HG02884 (cell line): ENCODE measurements at regions not wholly inside any gene's neighbourhood (a gene's known extent, or its start where the extent isn't known, plus 50 kb on each side); places are given as distances from the start of the nearest gene placed in this dataset.

ENCODE experiments used
- ATAC-seq: cut with Tn5 transposase; IDR thresholded peaks from one replicate; pipeline ENCODE4 v1.9.1; 2021; ENCODE audit warnings: mild to moderate bottlenecking, moderate library complexity; ENCODE audit not compliant: unreplicated experiment

- ATAC-seq, result no peak
Measured at GRCh38 chr6:14722001-14722562, 523.8 kb upstream of the JARID2 start.

DNA sequence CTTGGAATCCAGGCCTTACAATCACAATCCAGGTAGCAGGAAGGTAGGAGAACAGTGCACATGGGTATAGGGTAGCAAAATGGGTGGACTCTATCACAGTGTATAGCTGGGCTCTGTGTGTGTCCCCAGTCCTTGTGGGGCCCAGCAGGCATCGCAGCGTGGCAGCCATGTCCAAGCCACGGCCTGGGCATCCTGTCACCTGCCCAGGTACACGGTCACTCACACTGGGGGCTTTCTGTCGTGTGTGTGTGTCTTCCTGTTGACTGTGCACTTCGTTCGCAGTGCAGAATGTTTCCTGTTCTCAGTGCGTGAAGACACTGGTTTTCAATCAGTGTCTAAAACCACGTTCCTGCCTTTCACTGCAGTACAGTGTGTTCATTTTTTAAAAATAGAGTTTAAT is 523.2 kb upstream of the JARID2 start:
- no peak for ATAC-seq

- ATAC-seq, result no peak
Measured at GRCh38 chr6:14723535-14724086, 522.3 kb upstream of the JARID2 start.

GRCh38 chr6:14724549-14724948 is 521.3 kb upstream of the JARID2 start:
- no peak for ATAC-seq

- no peak for ATAC-seq
Measured at GRCh38 chr6:14726816-14727493, 518.9 kb upstream of the JARID2 start.

DNA sequence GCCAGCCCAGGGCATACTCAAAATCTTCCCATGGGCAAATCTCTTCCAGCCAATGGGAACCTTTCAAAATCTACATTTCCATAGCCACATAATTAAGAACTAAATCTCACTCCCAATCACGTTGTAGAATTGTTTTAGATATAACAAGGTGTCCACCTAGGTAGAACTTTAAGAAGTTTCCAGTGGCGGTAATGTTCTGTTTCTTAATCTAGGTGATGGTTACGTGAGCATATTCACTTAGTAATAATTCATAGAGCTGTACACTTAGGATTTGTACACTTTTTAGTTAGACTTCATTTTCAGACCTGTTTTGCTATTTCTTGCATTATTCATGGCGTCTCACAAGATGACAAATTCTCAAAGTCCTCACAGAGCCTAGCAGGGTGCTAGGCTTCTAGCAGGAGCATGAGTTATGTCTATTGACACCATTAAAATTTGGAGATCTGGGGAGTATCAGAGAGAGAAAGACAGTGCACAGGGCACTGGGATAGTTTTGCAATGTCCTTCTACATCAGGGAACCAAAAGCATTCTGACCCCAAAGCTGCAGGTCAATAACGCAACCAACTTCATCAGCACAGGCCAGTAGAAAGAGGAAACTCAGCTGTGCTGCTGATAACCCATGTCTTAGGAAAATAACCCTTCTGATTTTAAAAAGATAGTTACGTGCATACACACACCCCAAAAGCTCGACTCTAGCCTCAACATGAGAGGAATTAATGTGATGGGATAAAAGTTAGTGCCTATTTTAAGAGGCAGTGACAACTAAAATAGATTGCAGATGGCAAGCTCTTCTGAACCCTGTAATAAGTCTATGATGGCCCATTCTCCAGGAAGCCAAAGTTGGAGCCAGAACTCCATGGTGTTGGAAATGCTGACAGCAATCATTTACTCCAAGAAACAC is 518.1 kb upstream of the JARID2 start:
- no peak for ATAC-seq

GRCh38 chr6:14728396-14729024 is 517.4 kb upstream of the JARID2 start:
- no peak for ATAC-seq

DNA sequence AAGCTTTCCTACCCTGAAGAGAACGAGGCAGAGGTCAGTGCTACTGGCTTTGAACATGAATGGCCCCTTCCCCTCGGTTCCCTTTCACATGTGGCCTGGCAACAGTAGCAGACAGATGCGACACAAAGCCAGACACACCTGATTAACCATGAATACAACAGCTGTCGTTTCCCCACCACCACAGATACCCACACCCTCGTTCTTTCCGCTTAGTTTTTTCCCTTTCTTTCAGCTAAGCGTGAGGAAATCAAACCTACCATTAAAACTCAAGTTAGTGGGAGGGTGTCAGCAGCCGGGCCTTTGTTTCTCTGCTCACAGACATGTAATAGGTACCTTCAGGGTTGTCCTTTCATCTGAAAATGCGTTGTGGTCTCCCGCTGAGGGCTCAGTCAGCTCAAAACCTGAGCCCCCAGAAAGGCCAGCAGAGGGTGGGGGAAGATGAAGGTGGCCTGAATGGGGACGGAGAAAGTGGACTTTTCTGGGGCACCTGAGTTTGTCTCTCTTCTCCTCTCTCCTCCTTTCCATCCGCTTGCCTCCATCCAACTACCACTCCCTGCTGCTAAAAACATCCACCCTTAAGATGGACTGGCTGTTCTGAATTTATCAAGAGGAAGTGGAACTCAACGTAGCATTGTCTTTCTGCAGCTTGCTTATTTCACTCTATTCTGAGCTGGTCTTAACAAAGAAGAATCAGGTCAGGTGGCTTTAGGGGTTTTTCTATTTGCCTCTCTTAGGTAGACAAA is 516.6 kb upstream of the JARID2 start:
- ATAC-seq, result peak; percentile 50

- no peak for ATAC-seq
Measured at GRCh38 chr6:14730654-14731053, 515.2 kb upstream of the JARID2 start.

- ATAC-seq, result no peak
Measured at GRCh38 chr6:14731611-14732010, 514.3 kb upstream of the JARID2 start.

DNA sequence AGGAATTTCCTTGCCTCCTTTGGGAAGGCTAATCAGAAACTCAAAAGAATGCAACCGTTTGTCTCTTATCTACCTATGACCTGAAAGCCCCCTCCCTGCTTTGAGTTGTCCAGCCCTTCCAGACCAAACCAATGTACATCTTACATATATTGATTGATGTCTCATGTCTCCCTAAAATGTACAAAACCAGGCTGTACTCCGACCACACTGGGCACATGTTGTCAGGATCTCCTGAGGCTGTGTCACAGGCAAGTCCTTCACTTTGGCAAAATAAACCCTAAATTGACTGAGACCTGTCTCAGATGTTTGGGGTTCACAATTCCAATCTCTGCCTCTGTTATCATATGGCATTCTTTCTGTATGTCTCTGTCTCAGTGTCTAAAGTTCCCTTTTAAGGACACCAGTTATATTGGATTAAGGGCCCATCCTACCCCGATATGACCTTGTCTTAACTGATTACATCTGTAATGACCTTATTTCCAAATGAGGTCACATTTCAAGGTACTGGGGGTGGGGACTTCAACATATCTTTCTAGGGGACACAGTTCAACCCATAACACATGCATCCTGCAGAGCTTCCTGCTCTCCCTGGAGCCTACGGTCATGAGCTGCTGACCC is 513.5 kb upstream of the JARID2 start:
- no peak for ATAC-seq

GRCh38 chr6:14732844-14733757 is 512.8 kb upstream of the JARID2 start:
- ATAC-seq, result no peak

- ATAC-seq, result no peak
Measured at GRCh38 chr6:14734052-14734415, 511.8 kb upstream of the JARID2 start.

DNA sequence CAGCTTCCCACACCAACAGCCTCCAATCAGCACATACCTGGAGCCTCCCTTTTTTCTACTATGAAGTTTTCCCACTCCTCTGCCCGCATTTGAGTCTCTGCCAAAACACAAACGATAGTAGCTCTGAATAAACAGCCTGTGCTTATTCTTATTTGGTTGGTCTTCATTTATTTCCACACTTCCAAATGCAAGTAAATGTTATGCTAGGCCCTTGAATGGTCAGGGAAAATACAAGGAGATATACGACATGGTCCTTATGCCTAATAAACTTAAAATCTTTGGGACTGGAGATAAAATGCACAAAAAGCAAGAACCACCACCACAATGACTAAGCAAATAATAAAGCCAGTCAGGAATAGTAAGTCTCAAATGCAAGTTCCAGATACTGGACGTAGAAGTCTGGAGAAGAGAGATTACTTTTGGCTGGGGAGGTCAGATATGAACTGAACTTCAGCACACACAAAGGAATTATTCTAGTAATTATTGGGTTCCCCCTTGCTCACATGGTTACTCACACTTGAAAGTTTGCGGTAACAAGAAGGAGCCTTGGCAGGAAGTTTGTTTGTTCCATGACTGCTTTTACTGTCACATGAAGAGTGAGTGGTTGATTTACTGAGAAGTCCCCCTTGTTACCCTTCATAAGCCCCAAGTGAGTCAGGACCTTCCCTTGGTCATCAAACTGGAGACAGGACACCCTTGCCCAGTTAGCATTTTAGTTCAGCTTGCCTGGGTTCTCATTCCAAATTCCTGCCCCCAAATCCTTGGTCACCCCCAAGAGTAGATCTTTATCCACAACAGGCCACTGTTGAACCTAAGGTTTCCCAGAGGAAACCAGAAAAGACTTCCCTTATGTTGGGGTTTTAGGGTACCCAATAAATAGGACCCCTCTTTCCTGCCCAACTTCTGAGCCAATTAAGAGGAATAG is 511.2 kb upstream of the JARID2 start:
- ATAC-seq, result peak; percentile 85

GRCh38 chr6:14735956-14736486 is 509.8 kb upstream of the JARID2 start:
- ATAC-seq, result no peak

DNA sequence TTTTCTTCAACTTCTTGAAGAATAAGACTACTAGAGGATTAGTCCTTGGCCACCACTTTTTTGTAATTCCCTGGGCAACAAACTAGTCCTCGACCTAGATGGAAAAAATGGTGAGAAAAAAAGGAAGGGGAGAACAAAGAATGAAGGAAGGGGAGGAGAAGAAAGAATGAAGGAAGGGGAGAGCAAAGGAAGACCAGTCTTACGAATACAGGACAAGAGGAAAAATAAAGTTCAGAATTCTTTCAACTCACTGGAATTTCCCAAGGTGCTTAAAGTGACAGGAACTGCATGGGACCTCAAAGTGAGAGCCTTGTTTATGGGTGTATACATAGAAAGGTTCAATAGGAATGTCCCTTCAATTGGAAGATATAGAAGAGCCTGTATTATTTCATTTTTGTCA is 509.3 kb upstream of the JARID2 start:
- no peak for ATAC-seq

DNA sequence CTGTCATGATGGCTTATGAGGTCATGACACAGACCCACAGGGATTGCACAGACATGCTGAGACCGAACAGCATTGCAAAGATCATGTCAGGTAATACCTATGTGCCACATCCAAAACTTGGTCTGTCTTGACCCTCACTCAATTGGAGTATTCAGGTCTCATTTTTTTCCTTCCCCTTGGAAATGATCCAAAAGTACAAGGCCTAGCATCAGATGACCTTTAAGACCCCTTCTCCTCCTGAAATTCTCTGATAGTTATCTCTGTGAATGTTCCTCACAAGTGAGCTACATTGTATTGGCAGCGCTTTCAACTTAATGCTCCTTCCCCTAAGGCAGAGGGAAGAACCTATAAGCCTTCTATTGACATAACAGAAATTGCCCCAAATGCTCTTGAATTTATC is 507.4 kb upstream of the JARID2 start:
- no peak for ATAC-seq

- no peak for ATAC-seq
Measured at GRCh38 chr6:14738933-14739332, 506.9 kb upstream of the JARID2 start.
